BLaER1 (cell line): ENCODE measurements at regions not wholly inside any gene's neighbourhood (a gene's known extent, or its start where the extent isn't known, plus 50 kb on each side); places are given as distances from the start of the nearest gene placed in this dataset.

Experiments
- H3K27ac ChIP-seq: shearing (Covaris generic); formaldehyde crosslinking; 2 replicates; pipeline ENCODE4 v1.8.1; 2022
- H3K27me3 ChIP-seq: shearing (Covaris generic); formaldehyde crosslinking; 2 replicates; pipeline ENCODE4 v1.8.1; 2022
- H3K36me3 ChIP-seq: shearing (Covaris generic); formaldehyde crosslinking; 2 replicates; pipeline ENCODE4 v1.8.1; 2022
- H3K4me1 ChIP-seq: shearing (Covaris generic); formaldehyde crosslinking; 2 replicates; pipeline ENCODE4 v1.8.1; 2022
- H3K4me2 ChIP-seq: shearing (Covaris generic); formaldehyde crosslinking; 2 replicates; pipeline ENCODE4 v1.8.1; 2022
- H3K4me3 ChIP-seq: shearing (Covaris generic); formaldehyde crosslinking; 2 replicates; pipeline ENCODE4 v1.8.1; 2022
- H3K9ac ChIP-seq: shearing (Covaris generic); formaldehyde crosslinking; 2 replicates; pipeline ENCODE4 v1.8.1; 2022
- H3K9me3 ChIP-seq: shearing (Covaris generic); formaldehyde crosslinking; 2 replicates; pipeline ENCODE4 v1.8.1; 2022
- H4K20me1 ChIP-seq: shearing (Covaris generic); formaldehyde crosslinking; 2 replicates; pipeline ENCODE4 v1.8.1; 2022
- Cebpa-rat ChIP-seq: shearing (Covaris generic); IDR thresholded peaks from 2 replicates; pipeline ENCODE4 v1.8.1; 2022

- no peaks in the 10 kb centered on the region for H3K4me1 ChIP-seq
- H3K27ac ChIP-seq = no peak overlapping the region
- H3K27me3 ChIP-seq = no peaks in the 10 kb centered on the region
- H3K36me3 ChIP-seq = no peaks in the 10 kb centered on the region
- no peak overlapping the region for H3K4me3 ChIP-seq
- H3K9me3 ChIP-seq = peaks cover 20% of the 10 kb centered on the region
- no peak overlapping the region for H3K4me2 ChIP-seq
- H3K9ac ChIP-seq = no peak overlapping the region
- TF ChIP-seq Cebpa-rat = no peak
- no peaks in the 10 kb centered on the region for H4K20me1 ChIP-seq
Measured at GRCh38 chr1:29383746-29384371, 147.5 kb downstream of the PTPRU start.

- no peaks in the 10 kb centered on the region for H3K36me3 ChIP-seq
- TF ChIP-seq Cebpa-rat = no peak
- no peaks in the 10 kb centered on the region for H3K27me3 ChIP-seq
- no peak overlapping the region for H3K9ac ChIP-seq
- no peak overlapping the region for H3K27ac ChIP-seq
- no peaks in the 10 kb centered on the region for H3K4me1 ChIP-seq
- H3K4me2 ChIP-seq = no peak overlapping the region
- H3K4me3 ChIP-seq = no peak overlapping the region
- peaks cover 28% of the 10 kb centered on the region for H3K9me3 ChIP-seq
- H4K20me1 ChIP-seq = no peaks in the 10 kb centered on the region
Measured at GRCh38 chr1:29382851-29383745, 146.8 kb downstream of the PTPRU start.

- Histone ChIP-seq H3K4me1 (no peaks in the 10 kb centered on the region), H3K27ac (no peak overlapping the region), H3K27me3 (no peaks in the 10 kb centered on the region), H4K20me1 (no peaks in the 10 kb centered on the region), H3K36me3 (no peaks in the 10 kb centered on the region), H3K9me3 (peaks cover 43% of the 10 kb centered on the region), H3K4me2 (no peak overlapping the region), H3K9ac (no peak overlapping the region), H3K4me3 (no peak overlapping the region)
- no peak for TF ChIP-seq Cebpa-rat
Measured at GRCh38 chr1:29381426-29381825, 145.1 kb downstream of the PTPRU start.

DNA sequence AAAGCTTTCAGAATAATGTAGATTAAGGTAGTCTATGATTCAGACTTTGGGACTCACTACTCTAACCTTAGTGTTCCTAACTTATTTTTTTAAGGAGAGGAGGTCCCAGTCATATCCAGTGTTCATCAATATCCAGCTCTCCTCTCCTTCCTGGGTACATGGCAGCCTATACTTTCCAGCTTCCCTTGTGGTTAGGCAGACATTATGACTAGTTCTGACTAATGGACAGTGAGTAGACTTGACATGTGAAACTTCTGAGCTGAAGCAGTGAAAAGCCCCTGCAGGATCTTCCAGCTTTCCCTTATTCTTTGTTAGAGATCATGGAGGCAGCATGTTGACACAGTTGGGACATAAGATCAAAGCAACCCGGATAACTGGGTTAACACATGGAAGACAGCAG, 144.2 kb downstream of the PTPRU start:
- H3K4me2 ChIP-seq = no peak overlapping the region
- TF ChIP-seq Cebpa-rat = no peak
- no peak overlapping the region for H3K9ac ChIP-seq
- H3K27me3 ChIP-seq = no peaks in the 10 kb centered on the region
- peaks cover 51% of the 10 kb centered on the region for H3K9me3 ChIP-seq
- H3K4me1 ChIP-seq = no peaks in the 10 kb centered on the region
- no peaks in the 10 kb centered on the region for H4K20me1 ChIP-seq
- H3K36me3 ChIP-seq = no peaks in the 10 kb centered on the region
- no peak overlapping the region for H3K27ac ChIP-seq
- no peak overlapping the region for H3K4me3 ChIP-seq

DNA sequence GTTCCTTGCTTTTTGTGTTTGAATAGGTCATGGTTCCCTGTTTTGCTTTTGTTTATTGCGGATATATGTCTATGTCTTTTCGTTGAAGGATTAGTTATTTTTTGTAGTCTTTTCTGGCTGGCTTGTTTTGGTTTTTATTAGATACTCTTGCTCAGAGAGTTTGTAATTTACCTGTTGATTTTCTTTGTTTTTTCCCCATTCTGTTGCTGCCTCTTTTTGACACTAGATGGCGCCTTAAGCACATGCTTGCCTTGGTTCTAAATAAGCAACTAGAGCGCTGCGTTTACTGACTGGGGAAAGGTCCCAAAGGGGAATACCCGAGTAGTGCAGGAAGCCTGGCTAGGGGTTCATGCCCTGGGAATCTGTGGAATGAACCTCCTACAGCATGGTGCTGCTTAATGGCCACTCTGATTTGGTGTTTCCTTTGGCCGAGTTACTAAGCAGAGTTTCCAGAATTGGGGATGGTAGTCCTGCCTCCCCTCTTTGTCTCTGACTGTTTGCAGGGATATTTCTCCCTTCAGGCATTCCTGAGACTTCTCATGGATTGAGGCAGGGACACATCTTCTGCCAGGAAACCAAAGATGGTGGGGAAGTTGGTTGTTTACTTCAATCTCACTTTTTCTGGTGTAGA, 143.2 kb downstream of the PTPRU start:
- no peaks in the 10 kb centered on the region for H3K27me3 ChIP-seq
- H3K4me3 ChIP-seq = no peak overlapping the region
- no peaks in the 10 kb centered on the region for H3K4me1 ChIP-seq
- no peaks in the 10 kb centered on the region for H3K36me3 ChIP-seq
- no peak overlapping the region for H3K27ac ChIP-seq
- no peaks in the 10 kb centered on the region for H4K20me1 ChIP-seq
- no peak for TF ChIP-seq Cebpa-rat
- H3K9me3 ChIP-seq = peaks cover 61% of the 10 kb centered on the region
- no peak overlapping the region for H3K4me2 ChIP-seq
- no peak overlapping the region for H3K9ac ChIP-seq
